ENCODE measurements at regions not wholly inside any gene's neighbourhood (a gene's known extent, or its start where the extent isn't known, plus 50 kb on each side); places are given as distances from the start of the nearest gene placed in this dataset.

GRCh38 chr13:46498650-46499049 lies 54.3 kb upstream of the LRCH1 start:
- no peak overlapping the region for H3K27ac ChIP-seq (ENCODE audit: low read depth, low read length, poor library complexity, severe bottlenecking)
- no peak for DNase-seq (ENCODE audit: low spot score)
- H3K9me2 ChIP-seq (ENCODE audit: insufficient read depth, low read length): no peaks in the 10 kb centered on the region
- no TSS peak for BruUV-seq (replicated peaks)
- TF ChIP-seq EZH2phosphoT487 (IDR thresholded peaks at IDR 0.05; ENCODE audit: borderline replicate concordance, low read depth, low read length) (no peak), CTCF (conservative IDR thresholded peaks at IDR 0.05; ENCODE audit: low read length) (no peak)
- no peaks in the 10 kb centered on the region for H4K20me1 ChIP-seq (ENCODE audit: insufficient read depth, low read length)
- H3K4me3 ChIP-seq (ENCODE audit: low read depth, low read length, poor library complexity, severe bottlenecking): no peak overlapping the region
- intact Hi-C loops (cut with micrococcal nuclease; ENCODE audit: unreplicated experiment): no loop called here
- H3K4me1 ChIP-seq (ENCODE audit: insufficient read depth, low read length, poor library complexity, severe bottlenecking): no peaks in the 10 kb centered on the region
- H3K9me3 ChIP-seq (ENCODE audit: low read length): no peaks in the 10 kb centered on the region
- no peaks in the 10 kb centered on the region for H3K79me2 ChIP-seq (ENCODE audit: insufficient read depth, low read depth, low read length)
- H3K4me2 ChIP-seq (ENCODE audit: low read length): no peak overlapping the region
- POLR2A ChIA-PET: no interaction called here
- CTCF ChIA-PET (ENCODE audit: unreplicated experiment): no interaction called here
- H2AFZ ChIP-seq (ENCODE audit: low read length): no peak overlapping the region
- H3K36me3 ChIP-seq (ENCODE audit: insufficient read depth, low read length): no peaks in the 10 kb centered on the region

- ChIA-PET CTCF (ENCODE audit: unreplicated experiment) (no interaction called here), POLR2A (interaction anchor here (0.7 to 1.4 kb wide), 5 partner anchors 13 to 365 kb away, joined by 5 to 7 read pairs (median 5); no protein-coding TSS in a partner anchor)
- H3K9me2 ChIP-seq (ENCODE audit: insufficient read depth, low read length): no peaks in the 10 kb centered on the region
- H3K4me1 ChIP-seq (ENCODE audit: insufficient read depth, low read length, poor library complexity, severe bottlenecking): no peaks in the 10 kb centered on the region
- intact Hi-C loops (cut with micrococcal nuclease; ENCODE audit: unreplicated experiment): no loop called here
- H3K4me3 ChIP-seq (ENCODE audit: low read depth, low read length, poor library complexity, severe bottlenecking): no peak overlapping the region
- no peak overlapping the region for H3K27ac ChIP-seq (ENCODE audit: low read depth, low read length, poor library complexity, severe bottlenecking)
- H3K36me3 ChIP-seq (ENCODE audit: insufficient read depth, low read length): no peaks in the 10 kb centered on the region
- no TSS peak for BruUV-seq (replicated peaks)
- no peaks in the 10 kb centered on the region for H4K20me1 ChIP-seq (ENCODE audit: insufficient read depth, low read length)
- H2AFZ ChIP-seq (ENCODE audit: low read length): no peak overlapping the region
- no peaks in the 10 kb centered on the region for H3K9me3 ChIP-seq (ENCODE audit: low read length)
- no peak overlapping the region for H3K4me2 ChIP-seq (ENCODE audit: low read length)
- DNase-seq (ENCODE audit: low spot score): no peak
- TF ChIP-seq EZH2phosphoT487 (IDR thresholded peaks at IDR 0.05; ENCODE audit: borderline replicate concordance, low read depth, low read length): no peak
- no peak for TF ChIP-seq CTCF (conservative IDR thresholded peaks at IDR 0.05; ENCODE audit: low read length)
- no peaks in the 10 kb centered on the region for H3K79me2 ChIP-seq (ENCODE audit: insufficient read depth, low read depth, low read length)
These were observed 56.9 kb upstream of the LRCH1 start for GRCh38 chr13:46496086-46496485.

- Histone ChIP-seq H3K9me3 (ENCODE audit: low read length) (no peaks in the 10 kb centered on the region), H2AFZ (ENCODE audit: low read length) (no peak overlapping the region), H3K36me3 (ENCODE audit: insufficient read depth, low read length) (no peaks in the 10 kb centered on the region), H3K79me2 (ENCODE audit: insufficient read depth, low read depth, low read length) (no peaks in the 10 kb centered on the region), H3K27ac (ENCODE audit: low read depth, low read length, poor library complexity, severe bottlenecking) (no peak overlapping the region), H3K4me2 (ENCODE audit: low read length) (no peak overlapping the region), H3K9me2 (ENCODE audit: insufficient read depth, low read length) (no peaks in the 10 kb centered on the region), H4K20me1 (ENCODE audit: insufficient read depth, low read length) (no peaks in the 10 kb centered on the region), H3K4me1 (ENCODE audit: insufficient read depth, low read length, poor library complexity, severe bottlenecking) (no peaks in the 10 kb centered on the region), H3K4me3 (ENCODE audit: low read depth, low read length, poor library complexity, severe bottlenecking) (no peak overlapping the region)
- ChIA-PET POLR2A (interaction anchor here (0.5 to 1.4 kb wide), 4 partner anchors 13 to 365 kb away, joined by 4 to 7 read pairs (median 5); no protein-coding TSS in a partner anchor), CTCF (ENCODE audit: unreplicated experiment) (no interaction called here)
- intact Hi-C loops (cut with micrococcal nuclease; ENCODE audit: unreplicated experiment): no loop called here
- no peak for DNase-seq (ENCODE audit: low spot score)
- TF ChIP-seq CTCF (conservative IDR thresholded peaks at IDR 0.05; ENCODE audit: low read length) (no peak), EZH2phosphoT487 (IDR thresholded peaks at IDR 0.05; ENCODE audit: borderline replicate concordance, low read depth, low read length) (no peak)
- BruUV-seq (replicated peaks): no TSS peak
These were observed 57.3 kb upstream of the LRCH1 start for GRCh38 chr13:46495651-46496050.

Measured in OCI-LY7 (cell line).